GM12892 (cell line): ENCODE measurements at regions not wholly inside any gene's neighbourhood (a gene's known extent, or its start where the extent isn't known, plus 50 kb on each side); places are given as distances from the start of the nearest gene placed in this dataset.

Source experiments
- POLR2A ChIP-seq: IDR thresholded peaks from 2 replicates; pipeline ENCODE4 v1.6.1; 2011; ENCODE audit warnings: low read depth, low read length, control low read depth
- POLR2AphosphoS5 ChIP-seq: IDR thresholded peaks from 2 replicates; pipeline ENCODE4 v1.6.1; 2011; ENCODE audit warnings: low read depth, low read length, control low read depth
- TAF1 ChIP-seq: IDR thresholded peaks from 2 replicates; pipeline ENCODE4 v1.6.1; 2011; ENCODE audit warnings: low read depth, mild to moderate bottlenecking, control low read depth, low read length, borderline replicate concordance

GRCh38 chr6:137956098-137956488 is 89.0 kb downstream of the TNFAIP3 start:
- TF ChIP-seq POLR2A (no peak), TAF1 (no peak), POLR2AphosphoS5 (no peak)
